HEK293T (cell line): ENCODE measurements at regions not wholly inside any gene's neighbourhood (a gene's known extent, or its start where the extent isn't known, plus 50 kb on each side); places are given as distances from the start of the nearest gene placed in this dataset.

ENCODE experiments used
- ARNT ChIP-seq: fragments of 450-650 bp; IDR thresholded peaks from 2 replicates; pipeline ENCODE4 v1.6.1; 2017; ENCODE audit warnings: mild to moderate bottlenecking
- BHLHE40 ChIP-seq: fragments of 450-650 bp; IDR thresholded peaks from 2 replicates; pipeline ENCODE4 v1.6.1; 2016; ENCODE audit warnings: mild to moderate bottlenecking, moderate library complexity, borderline replicate concordance
- FOXA1 ChIP-seq: fragments of 450-650 bp; IDR thresholded peaks from 2 replicates; pipeline ENCODE4 v1.6.1; 2016; ENCODE audit warnings: mild to moderate bottlenecking
- FOXK2 ChIP-seq: fragments of 450-650 bp; IDR thresholded peaks from 2 replicates; pipeline ENCODE4 v1.6.1; 2016; ENCODE audit warnings: mild to moderate bottlenecking
- FOXM1 ChIP-seq: fragments of 450-650 bp; IDR thresholded peaks from 2 replicates; pipeline ENCODE4 v1.6.1; 2017; ENCODE audit warnings: mild to moderate bottlenecking, borderline replicate concordance
- HDGF ChIP-seq: fragments of 450-650 bp; IDR thresholded peaks from 2 replicates; pipeline ENCODE4 v1.6.1; 2017; ENCODE audit warnings: antibody characterized with exemption, borderline replicate concordance
- SP1 ChIP-seq: fragments of 450-650 bp; IDR thresholded peaks from 2 replicates; pipeline ENCODE4 v1.6.1; 2017
- SUZ12 ChIP-seq: fragments of 450-650 bp; IDR thresholded peaks from 2 replicates; pipeline ENCODE4 v1.6.1; 2016; ENCODE audit warnings: mild to moderate bottlenecking
- ZNF384 ChIP-seq: fragments of 450-650 bp; IDR thresholded peaks from 2 replicates; pipeline ENCODE4 v1.6.1; 2016

- TF ChIP-seq FOXM1 (no peak), SP1 (no peak), FOXA1 (no peak), SUZ12 (no peak), BHLHE40 (no peak), FOXK2 (no peak), ZNF384 (no peak), HDGF (no peak), ARNT (no peak)
These were observed 123.5 kb upstream of the JADE1 start for GRCh38 chr4:128686032-128686465.
